ENCODE measurements at regions not wholly inside any gene's neighbourhood (a gene's known extent, or its start where the extent isn't known, plus 50 kb on each side); places are given as distances from the start of the nearest gene placed in this dataset.
"Not testable (repeated sequence)": the region's sequence is repeated elsewhere in the genome, so short reads cannot be mapped to it uniquely, and the experiment has no call there.

GRCh38 chr17:20902496-20902895 lies 140.3 kb downstream of the USP22 start:
- Mint-ChIP-seq H3K36me3 (ENCODE audit: insufficient read depth in 1 of 3, low read depth in 3 of 3) (peaks cover 2 to 35% (median 24%) of the 10 kb centered on the region in 3 experiments; a peak in 5 of 7 replicates), H3K4me1 (peaks cover 24 to 45% of the 10 kb centered on the region in 2 experiments), H3K27ac (peak overlapping the region in 1 of 3 experiments; percentile 24; a peak in 1 of 7 replicates)
- H3K23me2 ChIP-seq (ENCODE audit: insufficient read length, low read depth, low read length, poor library complexity, severe bottlenecking); H3K9me3 Mint-ChIP-seq; H3K14ac ChIP-seq (ENCODE audit: insufficient read depth, low read length); H3K9ac ChIP-seq (ENCODE audit: extremely low read depth, insufficient read length, low read length); H4K8ac ChIP-seq (replicated peaks; ENCODE audit: insufficient read length, low read depth, low read length); H2BK12ac ChIP-seq (ENCODE audit: insufficient read length, low read depth, low read length); H3K9me3 ChIP-seq (ENCODE audit: control insufficient read depth, low read depth, low read length); H2BK15ac ChIP-seq (ENCODE audit: low read depth, low read length); H2AFZ ChIP-seq (ENCODE audit: low read length); H3K4ac ChIP-seq (ENCODE audit: low read depth, low read length); H3K27me3 Mint-ChIP-seq (ENCODE audit: low read depth); H3K4me2 ChIP-seq (ENCODE audit: insufficient read depth, insufficient read length, low read length); H3K4me1 ChIP-seq (ENCODE audit: insufficient read depth, low read length); H3K56ac ChIP-seq (ENCODE audit: insufficient read length, low read depth, low read length); H2BK120ac ChIP-seq (ENCODE audit: low read depth, low read length, poor library complexity, severe bottlenecking); H3K18ac ChIP-seq (ENCODE audit: insufficient read length, low read depth, low read length); H4K91ac ChIP-seq (ENCODE audit: insufficient read length, low read depth, low read length); H3K27me3 ChIP-seq (ENCODE audit: insufficient read depth, low read length); H4K20me1 ChIP-seq (ENCODE audit: control insufficient read depth, insufficient read depth, insufficient read length); H2BK5ac ChIP-seq (ENCODE audit: insufficient read length, low read length); DNase-seq; H3K23ac ChIP-seq (ENCODE audit: insufficient read length, low read depth, low read length); H3K79me2 ChIP-seq (ENCODE audit: insufficient read depth, low read length); H2AK5ac ChIP-seq (ENCODE audit: insufficient read length, low read length); H3K4me3 Mint-ChIP-seq; H4K5ac ChIP-seq (ENCODE audit: insufficient read length, low read depth, low read length); H3T11ph ChIP-seq (ENCODE audit: low read length); H3K79me1 ChIP-seq (ENCODE audit: insufficient read depth, low read depth, low read length, poor library complexity, severe bottlenecking); H3K27ac ChIP-seq (ENCODE audit: insufficient read length, low read depth, low read length); H2BK20ac ChIP-seq (ENCODE audit: low read depth, low read length, poor library complexity, severe bottlenecking): not testable (repeated sequence)
- WGBS (ENCODE audit: extremely low coverage, insufficient read length, low lambda C conversion rate), result no CpG with 5 or more reads among the region's 17 CpGs

GRCh38 chr17:20903549-20903948 lies 139.3 kb downstream of the USP22 start:
- H3K36me3 Mint-ChIP-seq (ENCODE audit: insufficient read depth in 1 of 3, low read depth in 3 of 3), result peaks cover 2 to 35% (median 24%) of the 10 kb centered on the region in 3 experiments; a peak in 5 of 7 replicates
- not testable (repeated sequence) for H4K91ac ChIP-seq (ENCODE audit: insufficient read length, low read depth, low read length); H4K20me1 ChIP-seq (ENCODE audit: control insufficient read depth, insufficient read depth, insufficient read length); H2AFZ ChIP-seq (ENCODE audit: low read length); H2BK15ac ChIP-seq (ENCODE audit: low read depth, low read length); H3K27ac ChIP-seq (ENCODE audit: insufficient read length, low read depth, low read length); H2AK5ac ChIP-seq (ENCODE audit: insufficient read length, low read length); H3K14ac ChIP-seq (ENCODE audit: insufficient read depth, low read length); H3K4me1 ChIP-seq (ENCODE audit: insufficient read depth, low read length); H2BK20ac ChIP-seq (ENCODE audit: low read depth, low read length, poor library complexity, severe bottlenecking); H4K8ac ChIP-seq (replicated peaks; ENCODE audit: insufficient read length, low read depth, low read length); H2BK12ac ChIP-seq (ENCODE audit: insufficient read length, low read depth, low read length); H2BK5ac ChIP-seq (ENCODE audit: insufficient read length, low read length); H3K79me1 ChIP-seq (ENCODE audit: insufficient read depth, low read depth, low read length, poor library complexity, severe bottlenecking); H3K4ac ChIP-seq (ENCODE audit: low read depth, low read length); DNase-seq; H3K18ac ChIP-seq (ENCODE audit: insufficient read length, low read depth, low read length); H3K4me3 Mint-ChIP-seq; H3K56ac ChIP-seq (ENCODE audit: insufficient read length, low read depth, low read length); H3K9me3 ChIP-seq (ENCODE audit: control insufficient read depth, low read depth, low read length); H3K79me2 ChIP-seq (ENCODE audit: insufficient read depth, low read length); H3K4me2 ChIP-seq (ENCODE audit: insufficient read depth, insufficient read length, low read length); H3K27me3 Mint-ChIP-seq (ENCODE audit: low read depth); H4K5ac ChIP-seq (ENCODE audit: insufficient read length, low read depth, low read length); H3K23me2 ChIP-seq (ENCODE audit: insufficient read length, low read depth, low read length, poor library complexity, severe bottlenecking); H2BK120ac ChIP-seq (ENCODE audit: low read depth, low read length, poor library complexity, severe bottlenecking); H3T11ph ChIP-seq (ENCODE audit: low read length); H3K27me3 ChIP-seq (ENCODE audit: insufficient read depth, low read length); H3K9me3 Mint-ChIP-seq; H3K9ac ChIP-seq (ENCODE audit: extremely low read depth, insufficient read length, low read length); H3K23ac ChIP-seq (ENCODE audit: insufficient read length, low read depth, low read length)
- peak overlapping the region in 1 of 3 experiments; percentile 24; a peak in 1 of 7 replicates for H3K27ac Mint-ChIP-seq
- peaks cover 20 to 42% of the 10 kb centered on the region in 2 experiments for H3K4me1 Mint-ChIP-seq
- no CpG with 5 or more reads among the region's 1 CpG for WGBS (ENCODE audit: extremely low coverage, insufficient read length, low lambda C conversion rate)

All from H9 (cell line).